ENCODE measurements at regions not wholly inside any gene's neighbourhood (a gene's known extent, or its start where the extent isn't known, plus 50 kb on each side); places are given as distances from the start of the nearest gene placed in this dataset.

DNA sequence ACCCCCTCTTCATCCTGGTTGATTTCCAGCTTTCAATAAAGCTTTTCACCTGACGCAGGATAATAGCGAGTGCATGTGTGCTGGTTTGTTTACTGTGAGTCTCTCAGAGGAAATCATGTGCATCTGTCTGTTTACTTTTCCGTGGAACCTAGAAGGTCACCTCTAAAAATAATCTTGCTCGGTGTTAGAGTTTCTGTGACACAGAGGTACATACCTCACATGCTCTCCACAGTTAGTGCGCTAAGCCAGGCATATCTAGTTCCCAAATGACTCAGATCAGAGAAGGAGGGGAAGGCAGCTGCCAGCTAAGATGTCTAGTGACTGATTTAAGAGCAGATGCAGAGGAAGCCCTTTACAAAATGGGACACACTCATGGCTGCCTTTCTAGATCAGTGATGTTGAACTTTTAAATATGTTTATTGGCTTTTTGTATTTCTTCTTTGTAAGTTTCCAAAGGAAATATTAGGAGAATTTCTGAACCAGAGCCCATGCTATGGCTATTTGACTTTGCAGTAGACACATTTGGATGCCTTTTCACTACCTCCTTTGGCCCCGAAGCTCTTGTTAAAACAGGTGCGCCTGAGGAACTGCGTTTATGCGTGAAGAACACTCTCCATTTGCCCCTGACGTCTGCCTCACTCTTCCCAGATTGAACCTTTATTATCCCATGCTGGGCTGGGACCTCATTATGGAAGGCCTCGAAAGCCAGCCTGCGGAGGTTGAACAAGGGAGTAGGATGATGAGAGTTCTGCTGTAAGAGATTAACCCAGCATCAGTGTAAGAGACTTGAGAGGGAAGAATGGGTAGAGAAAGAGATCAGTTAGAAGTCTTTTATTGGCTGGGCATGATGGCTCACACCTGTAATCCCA, 145.6 kb downstream of the FAM161A start:
- Histone ChIP-seq H3K9me3 (ENCODE audit: control insufficient read depth in 1 of 2, insufficient read depth in 1 of 2, low read length in 2 of 2) (no peaks in the 10 kb centered on the region), H3K27ac (ENCODE audit: low read depth in 1 of 2, low read length in 2 of 2) (no peak overlapping the region), H3K27me3 (ENCODE audit: control insufficient read depth in 1 of 2, insufficient read depth in 2 of 2, low read length in 2 of 2) (no peaks in the 10 kb centered on the region), H3K4me1 (ENCODE audit: insufficient read depth, low read length) (no peaks in the 10 kb centered on the region), H3K4me3 (ENCODE audit: low read length) (no peak overlapping the region), H3K36me3 (ENCODE audit: insufficient read depth, low read length) (no peaks in the 10 kb centered on the region)
- POLR2A ChIA-PET = no interaction called here
- Mint-ChIP-seq H3K36me3 (ENCODE audit: low read depth) (no peaks in the 10 kb centered on the region), H3K4me3 (no peak overlapping the region), H3K27me3 (no peaks in the 10 kb centered on the region), H3K9me3 (no peaks in the 10 kb centered on the region), H3K4me1 (ENCODE audit: low read depth) (no peaks in the 10 kb centered on the region), H3K27ac (no peak overlapping the region)
- DNase-seq (no peak), ATAC-seq (ENCODE audit: poor library complexity) (no peak)
- TF ChIP-seq, protein P1, sequence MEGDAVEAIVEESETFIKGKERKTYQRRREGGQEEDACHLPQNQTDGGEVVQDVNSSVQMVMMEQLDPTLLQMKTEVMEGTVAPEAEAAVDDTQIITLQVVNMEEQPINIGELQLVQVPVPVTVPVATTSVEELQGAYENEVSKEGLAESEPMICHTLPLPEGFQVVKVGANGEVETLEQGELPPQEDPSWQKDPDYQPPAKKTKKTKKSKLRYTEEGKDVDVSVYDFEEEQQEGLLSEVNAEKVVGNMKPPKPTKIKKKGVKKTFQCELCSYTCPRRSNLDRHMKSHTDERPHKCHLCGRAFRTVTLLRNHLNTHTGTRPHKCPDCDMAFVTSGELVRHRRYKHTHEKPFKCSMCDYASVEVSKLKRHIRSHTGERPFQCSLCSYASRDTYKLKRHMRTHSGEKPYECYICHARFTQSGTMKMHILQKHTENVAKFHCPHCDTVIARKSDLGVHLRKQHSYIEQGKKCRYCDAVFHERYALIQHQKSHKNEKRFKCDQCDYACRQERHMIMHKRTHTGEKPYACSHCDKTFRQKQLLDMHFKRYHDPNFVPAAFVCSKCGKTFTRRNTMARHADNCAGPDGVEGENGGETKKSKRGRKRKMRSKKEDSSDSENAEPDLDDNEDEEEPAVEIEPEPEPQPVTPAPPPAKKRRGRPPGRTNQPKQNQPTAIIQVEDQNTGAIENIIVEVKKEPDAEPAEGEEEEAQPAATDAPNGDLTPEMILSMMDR (IDR thresholded peaks at IDR 0.05) = no peak
- CTCF ChIA-PET = no interaction called here
- intact Hi-C loops (cut with DNase I, micrococcal nuclease) = no loop called here

DNA sequence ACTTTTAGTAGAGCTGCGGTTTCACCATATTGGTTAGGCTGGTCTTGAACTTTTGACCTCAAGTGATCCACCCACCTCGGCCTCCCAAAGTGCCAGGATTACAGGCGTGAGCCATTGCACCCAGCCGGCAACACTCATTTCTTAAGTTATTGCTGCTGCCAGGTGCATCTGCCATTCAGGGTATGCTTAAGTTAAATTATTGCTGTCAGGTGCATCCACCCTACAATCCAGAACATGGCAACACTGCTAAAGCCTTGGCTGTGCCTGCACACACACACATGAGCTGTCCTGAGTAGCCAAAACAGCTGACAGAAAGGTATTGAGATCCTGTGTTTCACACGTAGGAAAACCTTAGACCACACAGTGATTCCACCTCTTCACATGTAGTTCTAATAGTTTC, 148.2 kb downstream of the FAM161A start:
- intact Hi-C loops (cut with DNase I, micrococcal nuclease) = no loop called here
- ChIA-PET POLR2A (no interaction called here), CTCF (no interaction called here)
- ATAC-seq (ENCODE audit: poor library complexity) (no peak), DNase-seq (no peak)
- H3K4me3 ChIP-seq (ENCODE audit: low read length) = no peak overlapping the region
- H3K27me3 Mint-ChIP-seq = no peaks in the 10 kb centered on the region
- H3K27ac ChIP-seq (ENCODE audit: low read depth in 1 of 2, low read length in 2 of 2) = no peak overlapping the region
- H3K36me3 Mint-ChIP-seq (ENCODE audit: low read depth) = no peaks in the 10 kb centered on the region
- no peaks in the 10 kb centered on the region for H3K27me3 ChIP-seq (ENCODE audit: control insufficient read depth in 1 of 2, insufficient read depth in 2 of 2, low read length in 2 of 2)
- no peaks in the 10 kb centered on the region for H3K4me1 ChIP-seq (ENCODE audit: insufficient read depth, low read length)
- H3K9me3 ChIP-seq (ENCODE audit: control insufficient read depth in 1 of 2, insufficient read depth in 1 of 2, low read length in 2 of 2) = no peaks in the 10 kb centered on the region
- no peak overlapping the region for H3K27ac Mint-ChIP-seq
- TF ChIP-seq, protein P1 (IDR thresholded peaks at IDR 0.05) = no peak
- no peaks in the 10 kb centered on the region for H3K36me3 ChIP-seq (ENCODE audit: insufficient read depth, low read length)
- H3K4me1 Mint-ChIP-seq (ENCODE audit: low read depth) = no peaks in the 10 kb centered on the region
- H3K4me3 Mint-ChIP-seq = no peak overlapping the region
- H3K9me3 Mint-ChIP-seq = no peaks in the 10 kb centered on the region

DNA sequence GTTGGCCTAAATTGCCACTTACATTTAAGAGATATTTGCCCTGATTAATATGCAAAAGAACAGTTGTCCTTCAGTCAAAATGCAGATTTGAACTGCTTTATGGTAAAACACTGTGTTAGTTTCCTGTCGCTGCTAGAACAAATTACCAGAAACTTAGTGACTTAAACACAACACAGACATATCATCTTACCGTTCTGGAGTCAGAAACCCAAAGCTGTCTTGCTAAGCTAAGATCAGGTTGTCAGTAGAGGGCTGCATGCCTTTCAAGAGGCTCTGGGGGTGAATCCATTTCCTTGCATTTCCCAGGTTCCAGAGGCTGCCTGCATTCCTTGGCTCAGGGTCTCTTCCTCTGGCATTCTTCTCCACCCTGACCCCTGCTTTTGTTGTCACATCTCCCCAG, 149.5 kb downstream of the FAM161A start:
- no peaks in the 10 kb centered on the region for H3K9me3 ChIP-seq (ENCODE audit: control insufficient read depth in 1 of 2, insufficient read depth in 1 of 2, low read length in 2 of 2)
- DNase-seq (no peak), ATAC-seq (ENCODE audit: poor library complexity) (no peak)
- intact Hi-C loops (cut with DNase I, micrococcal nuclease) = no loop called here
- no peaks in the 10 kb centered on the region for H3K36me3 ChIP-seq (ENCODE audit: insufficient read depth, low read length)
- no peak overlapping the region for H3K4me3 ChIP-seq (ENCODE audit: low read length)
- TF ChIP-seq, protein P1 (IDR thresholded peaks at IDR 0.05) = no peak
- no peaks in the 10 kb centered on the region for H3K9me3 Mint-ChIP-seq
- no peaks in the 10 kb centered on the region for H3K27me3 Mint-ChIP-seq
- ChIA-PET POLR2A (no interaction called here), CTCF (no interaction called here)
- no peaks in the 10 kb centered on the region for H3K27me3 ChIP-seq (ENCODE audit: control insufficient read depth in 1 of 2, insufficient read depth in 2 of 2, low read length in 2 of 2)
- no peaks in the 10 kb centered on the region for H3K36me3 Mint-ChIP-seq (ENCODE audit: low read depth)
- H3K27ac Mint-ChIP-seq = no peak overlapping the region
- no peaks in the 10 kb centered on the region for H3K4me1 ChIP-seq (ENCODE audit: insufficient read depth, low read length)
- no peak overlapping the region for H3K4me3 Mint-ChIP-seq
- no peak overlapping the region for H3K27ac ChIP-seq (ENCODE audit: low read depth in 1 of 2, low read length in 2 of 2)
- no peaks in the 10 kb centered on the region for H3K4me1 Mint-ChIP-seq (ENCODE audit: low read depth)
